Right lobe of liver (tissue), 6 donors: ENCODE measurements at regions not wholly inside any gene's neighbourhood (a gene's known extent, or its start where the extent isn't known, plus 50 kb on each side); places are given as distances from the start of the nearest gene placed in this dataset.

Experiments used
- ATAC-seq, 4 donors: fragments of 200-7000 bp; cut with Tn5 transposase; one replicate each; pipeline ENCODE4 v1.9.1; 2020; ENCODE audit warnings: mild to moderate bottlenecking in 4 of 4, moderate library complexity in 4 of 4
- DNase-seq, 3 donors: peaks; one replicate each; pipeline ENCODE4 v3.0.0-alpha.2; 2020
- H3K27ac ChIP-seq, 3 donors: fragments of 200-600 bp; one replicate each; pipeline ENCODE4 v1.8.0; 2022
- H3K27me3 ChIP-seq, 2 donors: fragments of 200-600 bp; one replicate each; pipeline ENCODE4 v1.8.0; 2022
- H3K36me3 ChIP-seq, 4 donors: fragments of 200-600 bp; sonication (generic) in 1 of 4; one replicate each; pipeline versions ENCODE4 v1.5.1 to v1.8.0; 2017 to 2022; ENCODE audit warnings: control low read depth in 1 of 4
- H3K4me1 ChIP-seq, 4 donors: fragments of 200-600 bp; sonication (generic) in 1 of 4; one replicate each; pipeline versions ENCODE4 v1.5.1 to v1.8.0; 2017 to 2022; ENCODE audit warnings: control low read depth in 1 of 4
- H3K4me3 ChIP-seq, 3 donors: fragments of 200-600 bp; one replicate each; pipeline ENCODE4 v1.8.0; 2022
- H3K9me3 ChIP-seq, 4 donors: fragments of 200-600 bp; sonication (generic) in 1 of 4; one replicate each; pipeline versions ENCODE4 v1.5.1 to v1.8.0; 2017 to 2022; ENCODE audit warnings: control low read depth in 1 of 4
- CTCF ChIP-seq, 4 donors: fragments of 200-600 bp in 3 of 4; fragments of 450-650 bp in 1 of 4; IDR thresholded peaks; one replicate each; pipeline versions ENCODE4 v1.5.1 to v1.8.0; 2016 to 2022; ENCODE audit warnings: antibody characterized with exemption in 4 of 4, mild to moderate bottlenecking in 2 of 4
- POLR2A ChIP-seq: fragments of 450-650 bp; IDR thresholded peaks from one replicate; pipeline ENCODE4 v1.6.1; 2017; ENCODE audit warnings: antibody characterized with exemption, mild to moderate bottlenecking
- WGBS: methylation state at CpG from one replicate; pipeline ENCODE4 v1.1.6; 2018; ENCODE audit warnings: low coverage, low lambda C conversion rate; ENCODE audit not compliant: insufficient coverage; ENCODE audit errors: missing lambda C conversion rate; 5-methylcytosine and 5-hydroxymethylcytosine counted together
- intact Hi-C, 2 donors: fragments of 100-400 bp; cut with DNase I; formaldehyde crosslinking; loops; one replicate each; pipeline versions ENCODE4 v1.11.2 to v1.14.1; 2022
- donor health status: DM: no; HTN: yes; CAD: no.
- donor health status: DM: no; HTN: no; CAD: no.
- donor health status: DM: no; HTN: no; CAD: no.
- donor health status: DM: no; HTN: yes; CAD: no.
- donor health status: DM: no; HTN: yes; CAD: no.

- intact Hi-C loops = no loop called here
- TF ChIP-seq POLR2A (no peak), CTCF (IDR thresholded peaks at IDR 0.05) (no peak)
- H3K4me3 ChIP-seq = no peak overlapping the region
Observed at GRCh38 chr6:14380086-14380820, 262.7 kb downstream of the CD83 start.

GRCh38 chr6:14380901-14381828 lies 263.6 kb downstream of the CD83 start:
- Histone ChIP-seq H3K4me3 (no peak overlapping the region), H3K27ac (no peak overlapping the region), H3K4me1 (no peaks in the 10 kb centered on the region), H3K9me3 (no peaks in the 10 kb centered on the region), H3K36me3 (no peaks in the 10 kb centered on the region), H3K27me3 (no peaks in the 10 kb centered on the region)
- ATAC-seq = no peak
- no peak for TF ChIP-seq POLR2A
- TF ChIP-seq CTCF (IDR thresholded peaks at IDR 0.05) = no peak
- 47% methylated on average over 11 of the region's 11 CpGs for WGBS
- intact Hi-C loops = no loop called here
- DNase-seq = no peak

More at GRCh38 chr6:14380086-14380820, 262.7 kb downstream of the CD83 start:
- Histone ChIP-seq H3K9me3 (no peaks in the 10 kb centered on the region), H3K4me1 (no peaks in the 10 kb centered on the region), H3K27ac (no peak overlapping the region), H3K36me3 (no peaks in the 10 kb centered on the region), H3K27me3 (no peaks in the 10 kb centered on the region)
- ATAC-seq (no peak), DNase-seq (no peak)
- 64% methylated on average over 6 of the region's 10 CpGs for WGBS

GRCh38 chr6:14381829-14382677 lies 264.5 kb downstream of the CD83 start:
- 84% methylated on average over 10 of the region's 10 CpGs for WGBS
- H3K27me3 ChIP-seq = no peaks in the 10 kb centered on the region
- H3K36me3 ChIP-seq = no peaks in the 10 kb centered on the region

More at GRCh38 chr6:14381829-14382677, 264.5 kb downstream of the CD83 start:
- no peak for DNase-seq
- no peaks in the 10 kb centered on the region for H3K4me1 ChIP-seq
- no peak for ATAC-seq
- H3K4me3 ChIP-seq = no peak overlapping the region
- H3K9me3 ChIP-seq = no peaks in the 10 kb centered on the region
- H3K27ac ChIP-seq = no peak overlapping the region
- intact Hi-C loops = no loop called here
- no peak for TF ChIP-seq POLR2A
- TF ChIP-seq CTCF (IDR thresholded peaks at IDR 0.05) = no peak
